Posterior vena cava (tissue), 2 donors: ENCODE measurements at regions not wholly inside any gene's neighbourhood (a gene's known extent, or its start where the extent isn't known, plus 50 kb on each side); places are given as distances from the start of the nearest gene placed in this dataset.

Source experiments
- DNase-seq: peaks from one replicate; pipeline ENCODE4 v3.0.0-alpha.2; 2020; ENCODE audit warnings: low spot score
- intact Hi-C, 2 donors: fragments of 100-400 bp; cut with DNase I; formaldehyde crosslinking; loops; one replicate each; pipeline versions ENCODE4 v1.14.1 to v1.14.2; 2022 to 2023
- donor health status: DM: yes; HTN: yes; CAD: no.
- donor health status: DM: yes; HTN: yes; CAD: no.

DNA sequence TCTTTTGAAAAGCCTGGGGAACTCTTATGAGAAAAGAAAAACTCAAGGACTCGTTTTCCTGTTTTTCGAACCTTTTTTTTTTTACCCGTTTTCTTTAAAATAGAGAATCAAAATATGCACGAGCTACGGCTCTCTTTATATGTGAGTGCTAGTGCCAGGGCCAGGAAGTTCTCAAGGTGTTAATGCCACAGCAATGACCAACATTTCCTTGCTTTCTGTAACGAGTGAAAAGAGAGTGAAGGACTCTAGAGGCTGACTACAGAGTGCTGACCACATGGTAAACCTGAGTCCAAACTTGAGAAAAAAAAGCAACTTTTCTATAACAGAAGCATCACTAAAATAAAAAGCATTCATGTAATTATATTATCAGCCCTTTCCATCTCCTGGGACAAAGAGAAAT, 102.2 kb upstream of the SLC28A3 start:
- intact Hi-C loops, result no loop called here
- DNase-seq, result no peak

DNA sequence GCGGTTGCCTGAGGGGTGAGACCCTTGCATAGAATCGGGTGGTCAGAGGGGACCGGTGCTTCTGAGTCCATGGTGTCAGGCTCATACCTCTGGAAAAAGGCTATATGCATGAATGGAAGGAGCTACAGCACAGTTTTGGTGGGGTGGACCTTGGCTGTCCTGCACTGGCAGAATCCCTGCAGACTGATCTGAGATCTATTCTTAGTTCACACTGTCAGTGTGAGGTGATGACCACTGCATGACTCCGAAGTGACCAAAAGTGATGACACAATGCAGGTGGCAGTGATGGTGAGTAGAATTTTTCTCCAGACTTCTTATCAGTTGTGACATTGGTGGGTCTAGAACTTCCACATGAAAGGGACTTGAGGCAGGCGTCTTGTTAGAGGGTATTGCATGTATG, 105.2 kb upstream of the SLC28A3 start:
- intact Hi-C loops, result no loop called here
- no peak for DNase-seq

DNA sequence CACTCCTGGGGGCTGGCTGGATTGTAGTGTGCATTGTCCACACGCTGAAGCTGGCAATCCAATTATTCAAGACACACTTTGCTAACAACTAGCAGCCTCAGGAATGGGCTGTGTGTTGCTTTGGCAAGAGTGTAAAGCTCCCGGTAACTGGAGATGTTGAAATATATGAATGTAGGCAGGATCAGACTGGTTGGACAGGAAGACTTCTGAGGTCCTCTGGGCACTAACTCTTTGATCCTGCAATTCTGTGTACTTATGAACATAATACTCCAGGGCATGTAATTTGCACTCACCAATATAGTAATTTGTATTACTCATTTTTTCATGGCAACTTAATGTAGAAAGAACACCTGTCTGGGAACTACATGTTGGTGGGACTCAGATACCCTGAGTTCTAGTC, 106.7 kb upstream of the SLC28A3 start:
- intact Hi-C loops, result no loop called here
- no peak for DNase-seq

DNA sequence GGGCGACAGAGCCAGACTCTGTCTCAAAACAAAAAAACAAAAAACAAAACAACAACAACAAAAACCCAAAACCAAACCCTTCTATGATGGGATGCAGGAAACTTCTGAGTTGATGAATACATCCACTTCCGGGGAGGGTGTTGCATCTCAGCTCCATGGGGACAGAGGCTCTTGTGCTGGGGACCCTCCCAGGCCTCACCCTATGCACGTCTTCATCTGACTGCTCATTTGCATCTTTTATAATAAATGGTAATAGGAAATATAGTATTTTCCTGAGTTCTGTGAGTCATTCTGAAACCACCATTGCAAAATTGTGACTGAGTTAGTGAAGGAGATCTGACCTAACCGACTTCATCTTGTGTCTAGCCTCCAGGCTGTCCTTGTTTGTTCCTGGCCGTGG, 109.5 kb upstream of the SLC28A3 start:
- intact Hi-C loops, result no loop called here
- DNase-seq, result no peak

DNA sequence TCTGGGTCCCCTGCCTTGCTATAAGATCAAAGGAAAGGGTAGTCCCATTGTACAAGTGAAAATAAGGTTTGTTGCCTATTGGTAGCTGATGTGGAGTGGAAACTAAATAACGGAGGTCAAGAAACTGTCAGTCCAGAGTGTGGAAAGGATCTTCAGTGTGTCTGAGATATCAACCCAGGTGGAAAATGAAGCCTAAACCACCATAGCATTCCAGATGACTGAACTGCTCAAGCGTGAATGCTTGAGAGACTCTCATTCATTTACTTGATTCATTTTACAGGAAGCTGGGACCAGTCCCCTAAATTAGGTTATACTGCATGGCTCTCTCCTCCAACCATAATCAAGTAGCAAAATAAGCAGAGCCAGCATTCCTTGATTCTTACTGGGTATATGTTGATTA, 116.0 kb upstream of the SLC28A3 start:
- intact Hi-C loops, result no loop called here

DNA sequence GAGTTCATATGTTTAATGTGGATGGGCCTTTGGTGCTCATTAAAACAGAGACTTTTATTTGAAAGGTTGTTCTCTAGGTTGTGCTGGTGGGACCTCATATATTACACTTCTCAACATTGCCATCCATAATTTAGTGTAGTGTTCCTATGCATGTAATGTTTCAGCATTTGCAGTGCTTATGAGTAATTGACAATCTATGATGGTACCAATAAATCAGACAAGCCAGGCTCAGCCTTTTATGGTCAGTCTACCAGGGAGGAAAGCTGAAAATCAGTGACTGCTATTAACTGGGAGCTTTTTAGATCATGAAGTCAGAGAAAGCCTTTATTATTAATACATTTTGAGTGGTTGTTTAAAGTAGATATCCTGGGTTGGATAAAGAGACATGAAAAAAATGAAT, 120.1 kb upstream of the SLC28A3 start:
- intact Hi-C loops, result no loop called here
- DNase-seq, result no peak

More for the DNA sequence above, 116.0 kb upstream of the SLC28A3 start:
- DNase-seq, result no peak

DNA sequence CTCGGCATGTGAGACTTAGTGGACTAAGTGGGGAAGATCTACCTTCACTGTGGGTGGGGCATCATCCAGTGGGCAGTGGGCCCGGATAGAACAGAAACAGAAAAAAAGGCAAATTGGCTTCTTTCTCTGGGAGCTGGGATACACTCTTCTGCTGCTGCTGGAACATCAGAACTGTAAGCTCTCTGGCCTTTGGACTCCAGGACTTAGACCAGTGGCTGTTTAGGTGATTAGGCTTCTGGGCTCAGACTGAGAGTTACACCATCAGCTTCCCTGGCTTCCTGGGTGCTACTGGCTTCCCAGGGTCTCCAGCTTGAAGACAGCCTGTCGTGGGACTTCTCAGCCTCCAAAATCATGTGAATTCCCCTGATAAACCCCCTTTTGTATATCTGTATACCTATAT, 122.7 kb upstream of the SLC28A3 start:
- no peak for DNase-seq
- intact Hi-C loops, result no loop called here

DNA sequence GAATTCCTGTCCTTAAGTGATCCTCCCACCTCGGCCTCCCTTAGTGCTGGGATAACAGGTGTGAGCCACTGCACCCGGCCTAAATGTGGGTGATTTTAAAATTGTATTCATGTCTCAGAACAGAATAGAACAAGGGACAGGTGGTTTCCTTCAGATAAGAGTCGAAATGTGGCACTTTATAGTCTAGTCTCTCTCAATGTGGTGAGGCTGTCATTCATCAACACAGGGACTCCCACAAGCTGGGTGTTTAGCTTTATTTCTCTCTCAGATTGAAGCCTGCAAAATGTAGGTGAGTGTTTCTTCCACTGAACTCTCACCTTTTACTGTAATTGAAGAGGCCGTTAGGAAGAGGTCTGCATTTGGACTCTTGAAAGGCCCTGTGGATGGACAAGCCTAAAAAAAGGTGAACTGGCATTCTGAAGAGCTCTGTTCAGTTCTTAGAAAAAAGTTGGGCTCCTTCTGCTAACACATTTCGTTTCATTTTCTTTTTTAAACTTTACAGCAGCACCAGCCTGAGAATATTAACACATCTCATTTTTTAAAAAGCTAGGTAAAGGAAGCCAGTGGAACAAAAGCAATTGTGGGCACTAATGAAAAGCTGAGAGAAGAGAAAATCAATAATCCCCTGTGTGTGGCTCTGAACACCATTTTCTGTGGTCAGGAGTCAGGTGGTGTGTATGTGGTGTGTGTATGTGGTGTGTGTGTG, 126.2 kb upstream of the SLC28A3 start:
- DNase-seq, result no peak
- intact Hi-C loops, result no loop called here

DNA sequence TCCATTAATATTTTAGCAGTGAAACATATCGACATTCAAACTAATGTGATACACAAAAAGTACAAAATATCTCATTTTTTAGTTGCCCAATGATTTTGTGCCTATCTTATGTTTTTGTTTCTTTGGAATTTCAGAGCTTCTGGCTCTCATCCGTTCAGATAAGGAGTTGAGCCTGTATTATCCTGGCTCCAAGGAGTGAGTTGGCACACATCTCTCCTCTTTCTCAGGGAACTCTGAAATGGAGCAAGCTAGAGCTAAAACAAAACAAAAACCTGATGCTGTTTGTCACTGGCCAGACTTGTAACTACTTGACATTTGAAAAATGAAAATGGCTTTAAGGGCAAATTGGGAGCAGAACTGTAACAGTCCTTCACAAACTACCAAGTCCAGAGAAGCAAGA, 131.3 kb upstream of the SLC28A3 start:
- no peak for DNase-seq
- intact Hi-C loops, result no loop called here

DNA sequence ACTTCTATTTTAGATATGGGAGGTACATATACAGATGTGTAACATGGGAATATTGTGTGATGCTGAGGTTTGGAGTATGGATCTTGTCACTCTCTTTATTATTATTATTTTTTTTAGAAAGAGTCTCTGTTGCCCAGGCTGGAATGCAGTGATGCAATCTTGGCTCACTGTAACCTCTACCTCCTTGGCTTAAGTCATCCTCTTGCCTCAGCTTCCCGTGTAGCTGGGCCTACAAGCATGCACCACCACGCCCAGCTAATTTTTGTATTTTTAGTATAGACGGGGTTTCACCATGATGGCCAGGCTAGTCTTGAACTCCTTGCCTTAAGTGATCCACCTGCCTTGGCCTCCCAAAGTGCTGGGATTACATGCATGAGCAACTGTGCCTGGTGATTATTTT, 138.4 kb upstream of the SLC28A3 start:
- intact Hi-C loops, result no loop called here

DNA sequence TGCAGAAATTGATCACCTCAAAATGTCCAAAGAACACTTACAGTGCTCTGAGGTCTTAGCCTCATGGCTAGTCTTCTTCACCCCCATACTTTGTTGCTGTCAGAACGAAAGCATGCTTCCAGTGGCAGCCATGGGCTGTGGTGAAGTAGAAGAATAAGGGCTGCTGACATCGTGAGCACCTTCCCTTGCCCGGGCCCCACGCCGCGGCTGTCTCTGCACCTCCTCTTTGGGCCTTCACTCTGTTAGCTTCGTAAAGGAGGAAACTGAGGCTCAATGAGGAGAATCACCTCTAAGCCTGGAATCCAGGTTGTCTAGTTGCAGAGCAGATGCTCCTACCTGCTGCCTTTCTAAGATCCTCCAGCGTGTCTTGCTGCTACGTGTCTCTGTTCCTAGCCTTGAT, 139.5 kb upstream of the SLC28A3 start:
- no peak for DNase-seq
- intact Hi-C loops, result no loop called here

More for the DNA sequence above, 138.4 kb upstream of the SLC28A3 start:
- DNase-seq, result no peak

DNA sequence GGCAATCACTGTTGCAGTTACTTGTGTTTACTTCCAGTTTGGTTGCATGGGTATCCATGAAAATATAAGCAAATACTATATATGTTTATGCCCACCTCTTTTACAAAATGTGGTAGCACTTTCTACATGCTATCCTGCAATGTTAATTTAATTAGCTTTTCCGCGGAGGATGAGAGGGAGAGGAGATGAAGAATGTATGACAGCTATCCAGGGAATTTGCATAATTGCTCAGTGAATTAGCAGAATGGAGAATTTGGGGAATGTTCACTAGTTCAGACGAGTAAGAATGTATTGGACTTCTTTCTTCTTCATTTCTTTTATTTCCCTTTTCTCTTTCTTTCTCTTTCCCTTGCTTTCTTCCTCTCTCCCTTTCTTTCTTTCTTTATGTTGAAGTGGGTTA, 140.7 kb upstream of the SLC28A3 start:
- intact Hi-C loops, result no loop called here

DNA sequence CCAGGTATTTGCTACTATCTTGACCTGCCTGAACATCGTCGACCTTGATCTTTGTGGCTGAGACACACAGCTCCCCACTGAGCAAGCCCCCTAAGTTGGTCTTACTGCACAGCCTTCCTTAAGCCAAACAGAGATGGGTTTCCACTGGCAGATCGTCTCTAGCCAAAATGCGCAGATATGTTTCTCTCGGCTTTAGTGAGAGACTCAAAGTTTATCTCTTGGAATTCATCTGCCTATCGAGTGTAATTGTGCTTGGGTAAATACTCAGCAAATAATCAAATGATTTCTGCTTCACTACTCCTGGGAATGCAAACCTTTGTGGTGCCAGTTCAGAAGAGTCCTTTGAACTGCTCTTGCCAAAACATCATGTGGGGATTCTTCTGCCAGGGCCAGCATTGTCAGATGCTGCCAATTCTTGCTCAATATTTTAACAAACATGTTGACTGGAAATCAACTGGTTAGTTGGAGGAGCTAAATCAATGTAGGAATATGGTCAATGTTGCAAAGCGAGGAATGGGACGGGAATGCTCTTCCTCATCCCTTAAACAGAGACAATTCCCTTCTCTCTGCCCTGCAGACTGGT, 141.2 kb upstream of the SLC28A3 start:
- no peak for DNase-seq
- intact Hi-C loops, result no loop called here

More for the DNA sequence above, 140.7 kb upstream of the SLC28A3 start:
- no peak for DNase-seq

DNA sequence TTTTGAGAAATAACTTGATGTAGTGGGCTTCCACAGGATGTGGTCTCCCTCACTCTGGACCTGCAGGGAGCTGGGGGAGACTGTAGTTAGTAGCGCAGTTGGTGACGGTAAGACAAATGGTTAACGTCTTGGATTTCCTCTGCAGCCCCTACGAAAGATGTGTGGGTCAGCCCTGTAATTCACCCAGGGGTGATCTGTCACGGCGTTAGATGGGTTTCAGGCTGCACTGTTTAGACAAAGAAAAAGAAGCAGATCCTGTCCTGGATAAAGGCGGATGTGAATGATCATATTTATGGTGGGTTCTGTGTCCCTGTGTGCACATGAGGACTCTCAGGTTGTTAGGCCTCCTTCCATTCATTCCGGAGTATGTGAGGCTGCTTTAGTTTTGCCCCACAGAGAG, 142.0 kb upstream of the SLC28A3 start:
- DNase-seq, result no peak
- intact Hi-C loops, result no loop called here

DNA sequence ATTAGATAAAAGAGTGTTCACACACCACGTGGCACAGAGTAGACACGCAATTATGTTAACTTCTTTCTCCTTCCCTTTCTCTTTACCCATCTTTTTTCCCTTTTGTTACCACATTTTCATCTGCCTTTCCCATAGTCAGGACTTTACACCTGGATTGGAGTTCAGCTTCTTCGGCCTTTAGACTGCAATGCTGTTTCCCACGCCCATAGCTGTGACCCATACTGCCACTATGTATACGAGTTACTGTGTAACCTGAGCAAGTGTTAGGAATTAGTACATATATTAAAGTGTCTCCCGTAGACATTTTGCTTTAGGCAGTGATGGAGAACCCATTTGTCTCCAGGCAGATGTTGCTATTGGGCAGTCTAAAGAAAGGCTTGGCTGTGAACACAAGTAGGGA, 143.6 kb upstream of the SLC28A3 start:
- intact Hi-C loops, result no loop called here
- DNase-seq, result no peak

DNA sequence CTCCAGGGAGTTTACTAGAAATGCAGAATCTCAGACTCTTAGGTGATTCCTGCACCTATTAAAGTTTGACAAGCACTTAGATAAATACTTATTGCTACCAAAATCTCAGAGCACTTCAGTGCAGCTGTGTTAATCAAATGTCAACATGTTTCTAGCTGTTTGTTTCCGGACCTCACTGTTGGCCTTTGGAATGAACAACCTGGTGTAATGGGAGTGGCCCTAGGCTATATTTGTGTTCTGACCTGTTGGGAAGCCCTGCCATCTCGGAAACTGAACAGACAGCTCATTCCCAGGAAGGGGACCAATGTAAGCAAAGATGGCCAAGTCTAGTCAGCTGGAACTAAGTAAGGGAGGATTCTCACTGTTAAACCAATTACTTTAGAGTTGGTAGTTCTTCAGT, 145.0 kb upstream of the SLC28A3 start:
- no peak for DNase-seq
- intact Hi-C loops, result no loop called here

DNA sequence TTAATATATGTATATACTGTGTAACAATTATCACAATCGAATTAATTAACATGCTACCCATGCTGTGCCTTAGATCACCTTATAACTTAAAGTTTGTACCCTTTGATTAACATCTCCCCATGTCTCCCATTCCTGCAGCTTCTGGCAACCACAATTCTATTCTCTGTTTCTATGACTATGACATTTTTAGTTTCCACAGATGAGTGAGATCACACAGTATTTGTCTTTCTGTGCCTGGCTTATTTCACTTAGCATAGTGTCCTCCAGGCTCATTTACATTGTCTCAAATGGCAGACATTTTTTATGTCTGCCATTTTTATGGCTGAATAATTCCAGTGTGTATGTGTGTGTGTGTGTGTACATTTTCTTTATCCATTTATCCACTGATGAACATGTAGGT, 146.1 kb upstream of the SLC28A3 start:
- intact Hi-C loops, result no loop called here

DNA sequence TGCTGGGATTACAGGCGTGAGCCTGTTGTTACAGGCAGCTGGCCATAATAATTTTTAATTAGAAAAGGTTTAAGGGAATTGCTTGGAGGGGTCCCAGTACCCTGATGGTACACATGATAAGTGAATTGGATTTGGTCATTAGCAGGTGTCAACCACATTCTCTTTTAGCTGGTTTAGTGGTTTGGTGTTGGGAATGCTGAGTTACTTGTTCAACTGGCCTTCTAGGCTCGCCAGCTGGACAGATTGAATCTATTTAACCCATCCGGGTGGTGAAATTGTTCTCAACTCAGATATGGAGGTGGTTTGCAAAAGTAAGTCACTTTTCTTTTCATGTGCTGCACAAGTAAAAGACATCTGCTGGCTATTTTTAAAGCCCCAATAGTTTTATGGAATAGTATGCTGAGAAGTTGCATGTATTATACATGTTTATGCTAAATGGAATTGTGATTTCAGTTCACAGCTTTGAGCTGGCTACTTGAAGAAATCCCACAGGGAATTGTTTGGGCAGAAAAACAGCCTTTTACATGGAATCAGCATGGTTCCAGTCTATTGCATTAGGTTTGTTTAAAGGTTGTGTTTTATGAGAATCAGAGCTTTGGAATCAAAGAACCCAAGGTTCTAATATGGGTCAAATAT, 149.8 kb upstream of the SLC28A3 start:
- DNase-seq, result no peak
- intact Hi-C loops, result loop anchor here in 1 of 2 donors (5.0 kb wide), 1 partner anchor 967 kb away; no protein-coding TSS in a partner anchor

More for the DNA sequence above, 146.1 kb upstream of the SLC28A3 start:
- DNase-seq, result no peak

DNA sequence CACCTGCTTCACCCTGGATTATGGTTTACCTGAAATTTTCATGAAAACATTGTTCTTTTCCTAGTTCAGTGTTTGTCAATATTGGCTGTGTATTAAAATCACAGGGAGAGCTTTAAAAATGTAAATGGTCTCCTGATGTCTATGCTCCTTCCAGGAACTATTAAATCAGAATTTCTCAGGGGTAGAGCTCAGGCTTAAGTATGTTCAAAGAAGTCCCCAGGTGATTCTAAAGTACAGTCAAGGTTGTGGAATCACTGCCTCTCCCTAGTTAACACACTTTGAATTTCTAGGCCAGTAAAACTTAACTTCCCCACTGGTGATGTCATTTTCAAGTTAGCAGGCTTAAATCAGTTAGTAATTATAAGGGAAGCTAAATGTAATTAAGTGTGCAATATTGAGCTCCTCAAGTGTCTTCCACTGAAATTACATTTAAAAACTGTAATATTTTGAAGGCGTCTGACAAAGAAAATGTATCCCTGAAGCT, 150.3 kb upstream of the SLC28A3 start:
- intact Hi-C loops, result loop anchor here in 1 of 2 donors (5.0 kb wide), 1 partner anchor 966 kb away; no protein-coding TSS in a partner anchor
- no peak for DNase-seq

DNA sequence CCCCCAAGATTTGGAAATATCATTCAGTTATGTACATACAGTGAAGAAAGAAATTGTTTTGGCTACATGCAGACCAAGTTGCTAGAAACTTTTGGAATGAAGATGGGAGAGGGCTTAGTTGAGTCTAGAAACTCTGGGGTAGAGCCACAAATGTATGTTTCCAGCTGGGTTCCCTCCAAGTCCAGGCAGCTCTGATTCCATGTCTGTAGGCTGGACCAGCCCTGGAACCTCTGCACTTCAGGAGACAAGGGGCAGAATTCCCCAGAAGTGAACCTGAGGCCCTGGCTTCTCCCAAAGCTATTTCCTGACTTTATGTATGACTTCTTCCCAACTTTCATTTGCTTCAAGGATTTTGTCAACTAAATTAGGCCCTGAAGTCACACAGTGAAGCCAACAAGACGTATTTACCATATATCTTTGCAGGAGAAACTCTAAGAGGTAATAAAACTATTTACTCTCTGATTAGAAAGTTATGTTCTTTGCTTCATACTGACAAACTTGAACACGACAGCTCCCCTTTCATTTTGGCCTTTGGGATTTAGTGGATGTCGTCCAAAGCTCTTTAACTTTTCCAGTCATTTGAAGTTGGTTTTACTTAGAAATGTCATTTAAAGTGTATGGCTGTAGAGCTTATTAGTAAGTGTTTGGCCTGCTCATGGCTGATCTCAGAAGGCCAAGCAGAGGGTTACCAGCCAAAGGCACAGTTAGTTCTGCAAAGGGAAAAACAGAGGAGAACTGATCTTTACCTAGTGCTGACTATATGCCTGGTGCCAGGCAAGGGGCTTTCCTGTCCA, 152.0 kb upstream of the SLC28A3 start:
- no peak for DNase-seq
- intact Hi-C loops, result loop anchor here in 1 of 2 donors (5.0 kb wide), 1 partner anchor 965 kb away; no protein-coding TSS in a partner anchor
